Endothelial cell of umbilical vein (primary cell): ENCODE measurements at regions not wholly inside any gene's neighbourhood (a gene's known extent, or its start where the extent isn't known, plus 50 kb on each side); places are given as distances from the start of the nearest gene placed in this dataset.

Experiments
- BruUV-seq: library from RNA; stranded (reverse); fragments of 400-500 nt; replicated peaks from 2 replicates; lab custom pipeline; 2021; lab: Mats Ljungman, UMichigan
- CTCF ChIA-PET: fragments of 300-600, 350-600 bp; sonication (Branson Sonifier 250); formaldehyde crosslinking; loops from one replicate; lab custom pipeline; 2021; ENCODE audit warnings: antibody characterized with exemption, inconsistent platforms; lab: Charles Lee
- POLR2A ChIA-PET: fragments of 300-600, 350-600 bp; sonication (Branson Sonifier 250); formaldehyde crosslinking; loops from one replicate; lab custom pipeline; 2021; ENCODE audit warnings: antibody characterized with exemption, inconsistent platforms; lab: Charles Lee
- DNase-seq: peaks from one replicate; pipeline ENCODE4 v3.0.0-alpha.2; 2011; ENCODE audit warnings: low read depth, low spot score
- FAIRE-seq: peaks from 2 replicates; lab custom pipeline; 2011; peaks lifted over from hg19 to GRCh38; lab: Jason Lieb, UNC
- H2AFZ ChIP-seq: 2 replicates; pipeline ENCODE4 v1.6.0; 2012; ENCODE audit warnings: low read depth, low read length, control low read depth, inconsistent platforms
- H3K27ac ChIP-seq: 2 replicates; pipeline ENCODE4 v1.5.1; 2011; ENCODE audit warnings: low read depth, mild to moderate bottlenecking, control low read depth, low read length, moderate library complexity; ENCODE audit not compliant: insufficient read depth
- H3K27me3 ChIP-seq, 2 experiments: 2 replicates each; pipeline versions ENCODE4 v1.6.0 to v1.6.1; 2011; ENCODE audit warnings: low read length in 2 of 2, mixed read lengths in 1 of 2; ENCODE audit not compliant: control insufficient read depth in 2 of 2, insufficient read depth in 2 of 2
- H3K36me3 ChIP-seq, 2 experiments: 2 replicates in 1 of 2; 3 replicates in 1 of 2; pipeline ENCODE4 v1.5.1; 2011; ENCODE audit warnings: low read length in 2 of 2, mild to moderate bottlenecking in 1 of 2, moderate library complexity in 1 of 2; ENCODE audit not compliant: control insufficient read depth in 2 of 2, insufficient read depth in 2 of 2; ENCODE audit errors: extremely low read depth in 1 of 2
- H3K4me1 ChIP-seq: 3 replicates; pipeline ENCODE4 v1.5.1; 2011; ENCODE audit warnings: mild to moderate bottlenecking, low read length; ENCODE audit not compliant: control insufficient read depth, insufficient read depth; ENCODE audit errors: extremely low read depth
- H3K4me2 ChIP-seq: 2 replicates; pipeline ENCODE4 v1.6.1; 2011; ENCODE audit warnings: low read length, control low read depth, mixed read lengths; ENCODE audit not compliant: insufficient read depth
- H3K4me3 ChIP-seq, 3 experiments: fragments of 200-600 bp in 1 of 3; sonication (generic), shearing (Covaris generic) in 1 of 3; replicated peaks in 1 of 3; 2 replicates each; pipeline ENCODE4 v1.5.1; 2011 to 2016; ENCODE audit warnings: control low read depth in 3 of 3, low read length in 3 of 3, mild to moderate bottlenecking in 2 of 3, inconsistent platforms in 1 of 3, low read depth in 1 of 3, moderate library complexity in 1 of 3; ENCODE audit not compliant: insufficient read depth in 1 of 3
- H3K79me2 ChIP-seq: 2 replicates; pipeline ENCODE4 v1.6.0; 2012; ENCODE audit warnings: low read length, inconsistent platforms; ENCODE audit not compliant: control insufficient read depth, insufficient read depth
- H3K9ac ChIP-seq: replicated peaks from 2 replicates; pipeline ENCODE3; 2011; ENCODE audit warnings: low read length, control low read depth; ENCODE audit not compliant: insufficient read depth; ENCODE audit errors: extremely low read depth
- H3K9me1 ChIP-seq: replicated peaks from 3 replicates; pipeline ENCODE4 v1.6.0; 2011; ENCODE audit warnings: mild to moderate bottlenecking, low read length; ENCODE audit not compliant: control insufficient read depth, insufficient read depth; ENCODE audit errors: extremely low read depth
- H3K9me3 ChIP-seq: replicated peaks from 2 replicates; pipeline ENCODE4 v1.5.1; 2012; ENCODE audit warnings: low read length, inconsistent platforms; ENCODE audit not compliant: control insufficient read depth, insufficient read depth
- H4K20me1 ChIP-seq: replicated peaks from 2 replicates; pipeline ENCODE3; 2011; ENCODE audit warnings: mild to moderate bottlenecking, low read length; ENCODE audit not compliant: control insufficient read depth, insufficient read depth; ENCODE audit errors: extremely low read depth
- EZH2 ChIP-seq: IDR thresholded peaks from 2 replicates; pipeline ENCODE4 v1.6.1; 2012; ENCODE audit warnings: borderline replicate concordance, low read depth, mild to moderate bottlenecking, moderate library complexity, low read length, inconsistent platforms; ENCODE audit not compliant: severe bottlenecking
- FOS ChIP-seq: IDR thresholded peaks from 2 replicates; pipeline ENCODE4 v1.6.1; 2011; ENCODE audit warnings: mild to moderate bottlenecking, low read length, moderate library complexity, borderline replicate concordance; ENCODE audit not compliant: insufficient read depth
- GATA2 ChIP-seq: IDR thresholded peaks from 2 replicates; pipeline ENCODE4 v1.7.0; 2011; ENCODE audit warnings: low read depth, mild to moderate bottlenecking, moderate library complexity, mixed read lengths, low read length; ENCODE audit not compliant: insufficient read length, insufficient read depth
- JUN ChIP-seq: IDR thresholded peaks from 2 replicates; pipeline ENCODE4 v1.6.1; 2011; ENCODE audit warnings: borderline replicate concordance, low read depth; ENCODE audit not compliant: insufficient read length, insufficient read depth
- MYC ChIP-seq: IDR thresholded peaks from one replicate; pipeline ENCODE4 v1.6.1; 2011; ENCODE audit warnings: mild to moderate bottlenecking, low read depth, low read length
- POLR2A ChIP-seq: IDR thresholded peaks from 2 replicates; pipeline ENCODE4 v1.6.1; 2012; ENCODE audit warnings: low read depth, mild to moderate bottlenecking, control low read depth, low read length
- POLR2AphosphoS5 ChIP-seq: IDR thresholded peaks from 2 replicates; pipeline ENCODE4 v1.6.1; 2012; ENCODE audit warnings: low read depth, mild to moderate bottlenecking, control low read depth, low read length, moderate library complexity; ENCODE audit not compliant: insufficient read depth
- dilution Hi-C: fragments of 300-500 bp; cut with MboI; formaldehyde crosslinking; loops from one replicate; pipeline ENCODE4 v1.15.0; 2019; ENCODE audit warnings: low sequenced_read_pairs; ENCODE audit not compliant: extremely low pct_ligation_motif_present
- intact Hi-C: fragments of 100-400 bp; cut with micrococcal nuclease; formaldehyde crosslinking; loops from one replicate; pipeline ENCODE4 v1.10.0; 2022
- TF ChIP-seq, protein P1 (sequence below): IDR thresholded peaks from 2 replicates; pipeline ENCODE4 v1.6.1; 2011; ENCODE audit not compliant: insufficient read depth, insufficient read length
- TF ChIP-seq, protein P2 (sequence below), 2 donors: IDR thresholded peaks; 1 replicate in 1 of 2; 2 replicates in 1 of 2; pipeline ENCODE4 v1.5.1; 2011; ENCODE audit warnings: low read length in 2 of 2, mild to moderate bottlenecking in 2 of 2, moderate library complexity in 2 of 2, control low read depth in 1 of 2, inconsistent platforms in 1 of 2, low read depth in 1 of 2; ENCODE audit not compliant: insufficient read depth in 1 of 2; ENCODE audit errors: extremely low read depth in 1 of 2

DNA sequence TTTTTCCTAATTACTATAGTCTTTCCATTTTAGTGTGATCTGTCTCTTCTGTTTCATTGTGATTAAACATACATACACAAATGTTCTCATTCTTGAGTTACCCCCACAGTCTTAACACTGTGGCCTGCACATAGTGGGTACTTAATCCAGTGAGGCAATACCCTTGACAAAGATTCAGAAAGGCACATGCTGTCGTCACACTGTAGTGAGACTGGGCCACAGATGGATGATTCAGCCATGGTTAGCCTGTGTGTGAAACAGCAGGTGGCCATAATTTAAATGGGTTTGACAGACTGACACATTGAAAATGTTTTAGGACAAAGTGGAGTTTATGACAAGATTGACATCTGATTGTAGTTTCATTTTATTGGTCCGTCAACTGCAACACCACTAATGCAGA lies 313.1 kb downstream of the C11orf87 start:
- H4K20me1 ChIP-seq: no peaks in the 10 kb centered on the region
- CTCF ChIA-PET: no interaction called here
- intact Hi-C loops (no loop called here), dilution Hi-C loops (no loop called here)
- H3K4me1 ChIP-seq: no peaks in the 10 kb centered on the region
- H3K27me3 ChIP-seq: no peaks in the 10 kb centered on the region
- TF ChIP-seq EZH2 (no peak), MYC (no peak), POLR2A (no peak), FOS (no peak), POLR2AphosphoS5 (no peak), GATA2 (no peak), JUN (no peak)
- TF ChIP-seq, protein P1, sequence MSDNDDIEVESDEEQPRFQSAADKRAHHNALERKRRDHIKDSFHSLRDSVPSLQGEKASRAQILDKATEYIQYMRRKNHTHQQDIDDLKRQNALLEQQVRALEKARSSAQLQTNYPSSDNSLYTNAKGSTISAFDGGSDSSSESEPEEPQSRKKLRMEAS: no peak
- TF ChIP-seq, protein P2, sequence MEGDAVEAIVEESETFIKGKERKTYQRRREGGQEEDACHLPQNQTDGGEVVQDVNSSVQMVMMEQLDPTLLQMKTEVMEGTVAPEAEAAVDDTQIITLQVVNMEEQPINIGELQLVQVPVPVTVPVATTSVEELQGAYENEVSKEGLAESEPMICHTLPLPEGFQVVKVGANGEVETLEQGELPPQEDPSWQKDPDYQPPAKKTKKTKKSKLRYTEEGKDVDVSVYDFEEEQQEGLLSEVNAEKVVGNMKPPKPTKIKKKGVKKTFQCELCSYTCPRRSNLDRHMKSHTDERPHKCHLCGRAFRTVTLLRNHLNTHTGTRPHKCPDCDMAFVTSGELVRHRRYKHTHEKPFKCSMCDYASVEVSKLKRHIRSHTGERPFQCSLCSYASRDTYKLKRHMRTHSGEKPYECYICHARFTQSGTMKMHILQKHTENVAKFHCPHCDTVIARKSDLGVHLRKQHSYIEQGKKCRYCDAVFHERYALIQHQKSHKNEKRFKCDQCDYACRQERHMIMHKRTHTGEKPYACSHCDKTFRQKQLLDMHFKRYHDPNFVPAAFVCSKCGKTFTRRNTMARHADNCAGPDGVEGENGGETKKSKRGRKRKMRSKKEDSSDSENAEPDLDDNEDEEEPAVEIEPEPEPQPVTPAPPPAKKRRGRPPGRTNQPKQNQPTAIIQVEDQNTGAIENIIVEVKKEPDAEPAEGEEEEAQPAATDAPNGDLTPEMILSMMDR (IDR thresholded peaks at IDR 0.05; ENCODE audit: extremely low read depth in 1 of 2, insufficient read depth in 1 of 2, low read depth in 1 of 2, low read length in 2 of 2): no peak
- H3K79me2 ChIP-seq: no peaks in the 10 kb centered on the region
- no peak overlapping the region for H2AFZ ChIP-seq
- no peaks in the 10 kb centered on the region for H3K9me1 ChIP-seq
- H3K4me2 ChIP-seq: no peak overlapping the region
- H3K9ac ChIP-seq: no peak overlapping the region
- DNase-seq: no peak
- no peak for FAIRE-seq
- no peak overlapping the region for H3K27ac ChIP-seq
- H3K4me3 ChIP-seq: no peak overlapping the region
- POLR2A ChIA-PET: no interaction called here
- no peaks in the 10 kb centered on the region for H3K36me3 ChIP-seq
- no peaks in the 10 kb centered on the region for H3K9me3 ChIP-seq
- BruUV-seq: no TSS peak
